ENCODE measurements at regions not wholly inside any gene's neighbourhood (a gene's known extent, or its start where the extent isn't known, plus 50 kb on each side); places are given as distances from the start of the nearest gene placed in this dataset.
"Not testable (repeated sequence)": the region's sequence is repeated elsewhere in the genome, so short reads cannot be mapped to it uniquely, and the experiment has no call there.

- DNase-seq: no peak
These were observed 344.9 kb downstream of the LRRC3B start for GRCh38 chr3:26967501-26967900.

- DNase-seq: no peak
These were observed 362.1 kb downstream of the LRRC3B start for GRCh38 chr3:26984416-26985390.

- DNase-seq: no peak
These were observed 366.5 kb downstream of the LRRC3B start for GRCh38 chr3:26989037-26989436.

- DNase-seq: no peak
These were observed 372.0 kb downstream of the NEK10 start for GRCh38 chr3:26997226-26997625.

- no peak for DNase-seq
These were observed 358.3 kb downstream of the NEK10 start for GRCh38 chr3:27010834-27011233.

- peak; percentile 16 for DNase-seq
These were observed 347.0 kb downstream of the NEK10 start for GRCh38 chr3:27022096-27022761.

- DNase-seq: no peak
These were observed 344.7 kb downstream of the NEK10 start for GRCh38 chr3:27024493-27024892.

GRCh38 chr3:27025718-27026117, 343.5 kb downstream of the NEK10 start:
- no peak for DNase-seq

- no peak for DNase-seq
These were observed 337.7 kb downstream of the NEK10 start for GRCh38 chr3:27031476-27031875.

GRCh38 chr3:27034255-27034654, 334.9 kb downstream of the NEK10 start:
- DNase-seq: no peak

GRCh38 chr3:27040674-27041073, 328.5 kb downstream of the NEK10 start:
- DNase-seq: no peak

GRCh38 chr3:27042541-27042940, 326.6 kb downstream of the NEK10 start:
- DNase-seq: not testable (repeated sequence)

GRCh38 chr3:27043328-27043955, 325.7 kb downstream of the NEK10 start:
- no peak for DNase-seq

- DNase-seq: no peak
These were observed 324.2 kb downstream of the NEK10 start for GRCh38 chr3:27044931-27045481.

- DNase-seq: no peak
These were observed 322.8 kb downstream of the NEK10 start for GRCh38 chr3:27046351-27046750.

GRCh38 chr3:27049792-27050191, 319.4 kb downstream of the NEK10 start:
- no peak for DNase-seq

- not testable (repeated sequence) for DNase-seq
These were observed 317.7 kb downstream of the NEK10 start for GRCh38 chr3:27051527-27051926.

- DNase-seq: no peak
These were observed 312.9 kb downstream of the NEK10 start for GRCh38 chr3:27056326-27056725.

- DNase-seq: no peak
These were observed 309.7 kb downstream of the NEK10 start for GRCh38 chr3:27059489-27059888.
